ENCODE measurements at regions not wholly inside any gene's neighbourhood (a gene's known extent, or its start where the extent isn't known, plus 50 kb on each side); places are given as distances from the start of the nearest gene placed in this dataset.

GRCh38 chr18:22309191-22309590, 108.5 kb downstream of the CTAGE1 start:
- H4K91ac ChIP-seq (ENCODE audit: insufficient read length, low read depth, low read length) = no peak overlapping the region
- H3K56ac ChIP-seq (ENCODE audit: insufficient read length, low read depth, low read length) = no peak overlapping the region
- H3K79me2 ChIP-seq (ENCODE audit: insufficient read depth, low read length) = no peaks in the 10 kb centered on the region
- Mint-ChIP-seq H3K4me3 (no peak overlapping the region), H3K27ac (no peak overlapping the region), H3K36me3 (ENCODE audit: insufficient read depth in 1 of 3, low read depth in 3 of 3) (0 out of 7 replicates have a peak, but pooled peaks cover 0 to 1% (median 0%) of the 10 kb centered on the region in 3 experiments), H3K9me3 (peaks cover 2 to 5% of the 10 kb centered on the region in 2 experiments; a peak in 4 of 5 replicates), H3K27me3 (ENCODE audit: low read depth) (peaks cover 3% of the 10 kb centered on the region), H3K4me1 (no peaks in the 10 kb centered on the region)
- H4K8ac ChIP-seq (replicated peaks; ENCODE audit: insufficient read length, low read depth, low read length) = no peak overlapping the region
- no peaks in the 10 kb centered on the region for H3K23me2 ChIP-seq (ENCODE audit: insufficient read length, low read depth, low read length, poor library complexity, severe bottlenecking)
- H2BK15ac ChIP-seq (ENCODE audit: low read depth, low read length) = no peak overlapping the region
- no peak overlapping the region for H2AK5ac ChIP-seq (ENCODE audit: insufficient read length, low read length)
- H3K9ac ChIP-seq (ENCODE audit: extremely low read depth, insufficient read length, low read length) = no peak overlapping the region
- no peaks in the 10 kb centered on the region for H4K20me1 ChIP-seq (ENCODE audit: control insufficient read depth, insufficient read depth, insufficient read length)
- no peak overlapping the region for H2BK5ac ChIP-seq (ENCODE audit: insufficient read length, low read length)
- H3K27me3 ChIP-seq (ENCODE audit: insufficient read depth, low read length) = no peaks in the 10 kb centered on the region
- H3K18ac ChIP-seq (ENCODE audit: insufficient read length, low read depth, low read length) = no peak overlapping the region
- H2BK20ac ChIP-seq (ENCODE audit: low read depth, low read length, poor library complexity, severe bottlenecking) = no peak overlapping the region
- H2AFZ ChIP-seq (ENCODE audit: low read length) = no peak overlapping the region
- DNase-seq = no peak
- H2BK120ac ChIP-seq (ENCODE audit: low read depth, low read length, poor library complexity, severe bottlenecking) = no peak overlapping the region
- no peaks in the 10 kb centered on the region for H3K79me1 ChIP-seq (ENCODE audit: insufficient read depth, low read depth, low read length, poor library complexity, severe bottlenecking)
- no peak overlapping the region for H4K5ac ChIP-seq (ENCODE audit: insufficient read length, low read depth, low read length)
- no peaks in the 10 kb centered on the region for H3K4me1 ChIP-seq (ENCODE audit: insufficient read depth, low read length)
- no peak overlapping the region for H3K23ac ChIP-seq (ENCODE audit: insufficient read length, low read depth, low read length)
- H3K4me2 ChIP-seq (ENCODE audit: insufficient read depth, insufficient read length, low read length) = no peak overlapping the region
- TF ChIP-seq CTCF (conservative IDR thresholded peaks at IDR 0.05) = no peak
- H2BK12ac ChIP-seq (ENCODE audit: insufficient read length, low read depth, low read length) = no peak overlapping the region
- WGBS (ENCODE audit: extremely low coverage, insufficient read length, low lambda C conversion rate) = no CpG with 5 or more reads among the region's 5 CpGs
- no peak overlapping the region for H3K14ac ChIP-seq (ENCODE audit: insufficient read depth, low read length)
- no peak overlapping the region for H3K27ac ChIP-seq (ENCODE audit: insufficient read length, low read depth, low read length)
- H3K9me3 ChIP-seq (ENCODE audit: control insufficient read depth, low read depth, low read length) = no peaks in the 10 kb centered on the region
- H3T11ph ChIP-seq (ENCODE audit: low read length) = no peak overlapping the region
- no peak overlapping the region for H3K4ac ChIP-seq (ENCODE audit: low read depth, low read length)
